ENCODE measurements at regions not wholly inside any gene's neighbourhood (a gene's known extent, or its start where the extent isn't known, plus 50 kb on each side); places are given as distances from the start of the nearest gene placed in this dataset.

DNA sequence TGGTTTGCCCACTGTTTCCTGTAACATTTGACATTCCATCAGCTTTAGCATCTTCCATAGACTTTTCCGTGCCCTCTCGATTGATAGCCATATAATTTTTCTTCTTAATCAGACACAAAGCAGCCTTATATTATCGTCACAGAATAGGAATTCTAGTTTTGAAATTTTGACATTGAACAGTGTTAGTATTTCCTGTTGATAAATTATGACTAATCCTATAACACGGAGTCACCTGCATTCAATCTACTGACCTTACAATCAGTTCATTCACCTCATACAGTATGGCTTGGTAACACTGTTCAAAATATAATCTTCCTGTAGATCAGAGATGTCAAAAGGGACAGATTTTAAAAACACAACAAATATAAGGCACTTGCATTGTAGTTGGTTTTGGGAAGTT, 423.7 kb downstream of the C3orf38 start:
- no peak for DNase-seq

DNA sequence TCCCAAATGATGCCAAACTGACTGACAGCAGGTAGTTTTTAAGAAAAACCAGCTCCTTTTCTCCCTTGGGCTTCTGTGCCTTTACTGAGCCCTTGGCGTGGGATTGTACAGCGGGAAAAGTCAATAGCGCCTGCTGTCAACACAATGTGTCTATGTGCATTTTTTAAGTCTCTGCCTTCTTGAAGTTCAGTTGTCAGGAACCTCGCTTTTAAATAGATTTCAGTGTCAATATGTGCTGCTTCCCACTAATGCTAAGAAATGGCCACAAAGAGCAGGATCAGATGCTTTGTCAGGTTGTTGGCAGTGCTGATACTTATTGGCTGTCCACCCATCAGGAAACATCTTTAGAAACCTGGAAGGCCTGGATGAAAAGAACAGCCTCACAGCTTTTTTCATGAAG, 424.4 kb downstream of the C3orf38 start:
- DNase-seq, result no peak

DNA sequence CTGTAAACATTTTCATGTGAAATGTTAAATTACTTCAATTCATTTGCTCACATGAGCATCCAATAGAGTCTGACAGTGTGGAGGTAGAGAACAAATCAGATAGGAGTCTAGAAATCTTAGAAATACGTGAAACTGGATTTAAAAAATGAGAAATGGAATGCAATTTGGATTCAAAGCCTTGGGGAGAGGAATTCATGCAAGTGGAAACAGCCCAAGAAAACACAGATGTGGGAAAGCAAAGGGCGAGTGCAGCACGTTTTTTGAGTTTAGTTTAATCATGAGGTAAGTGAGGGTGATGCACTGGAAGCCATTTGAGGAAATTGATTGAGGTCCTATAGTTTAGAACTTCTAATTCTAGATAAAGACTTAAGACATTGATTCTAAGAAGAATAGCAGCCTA, 434.7 kb downstream of the C3orf38 start:
- DNase-seq, result no peak

DNA sequence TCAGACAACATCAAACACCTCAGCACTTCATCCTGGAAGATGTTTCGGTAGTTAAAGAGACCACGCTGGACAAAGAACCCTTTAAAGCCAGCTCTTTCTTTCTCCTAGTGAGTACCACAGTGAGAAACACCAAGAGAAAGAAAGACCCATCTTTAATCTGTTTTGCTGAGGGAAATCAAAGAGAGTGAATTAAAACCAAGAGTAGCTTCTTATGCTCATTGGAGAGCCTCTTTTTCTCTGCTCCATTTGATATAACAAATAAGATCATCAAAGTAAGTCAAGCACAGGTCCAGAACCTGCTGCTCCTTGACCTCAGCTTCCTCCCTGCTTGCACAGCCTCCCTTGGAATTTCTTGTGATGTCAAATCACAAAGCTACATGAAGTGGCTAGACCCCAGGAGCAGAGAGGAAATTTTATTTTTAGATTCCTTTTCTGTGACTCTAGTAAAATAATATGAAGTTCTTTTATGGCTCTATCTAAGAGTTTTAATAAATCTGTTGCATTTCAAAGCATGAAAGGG, 436.4 kb downstream of the C3orf38 start:
- no peak for DNase-seq

DNA sequence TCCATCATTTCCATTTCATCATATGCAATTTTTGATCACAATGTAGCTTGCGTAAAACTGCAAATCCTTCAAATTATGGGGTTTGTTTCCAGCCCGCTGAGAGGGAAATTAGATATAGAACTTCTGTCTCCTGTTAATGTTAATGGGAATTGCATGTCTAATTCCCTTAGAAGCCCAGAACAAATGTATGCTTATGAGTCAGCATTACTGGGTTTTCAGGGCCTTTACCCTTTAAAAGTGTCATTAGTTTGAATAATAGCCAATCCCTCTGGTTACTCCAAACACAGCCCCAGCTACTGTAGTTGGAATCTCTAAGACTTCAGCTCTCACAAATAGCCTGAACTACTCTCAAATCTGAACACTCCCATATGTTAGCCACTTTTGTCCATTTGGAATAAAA, 439.4 kb downstream of the C3orf38 start:
- no peak for DNase-seq

DNA sequence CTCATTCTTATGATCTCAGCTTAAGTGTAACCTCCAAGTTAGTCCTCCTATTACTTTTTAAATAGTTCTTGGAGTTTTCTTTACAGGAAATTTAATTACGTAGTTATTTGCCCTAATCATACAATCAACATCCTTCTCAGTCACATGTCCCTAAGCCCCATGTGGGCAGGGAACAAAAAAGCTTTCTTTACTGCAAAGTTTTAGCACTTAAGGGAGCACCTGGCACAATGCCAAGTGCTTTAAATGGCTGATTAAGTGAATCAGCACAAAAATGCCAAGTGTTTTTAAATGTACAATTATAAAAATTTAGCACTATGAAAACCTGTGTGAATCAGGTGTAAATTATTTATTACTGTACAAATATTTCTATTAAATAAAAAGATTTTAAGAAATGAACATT, 445.3 kb downstream of the C3orf38 start:
- no peak for DNase-seq

DNA sequence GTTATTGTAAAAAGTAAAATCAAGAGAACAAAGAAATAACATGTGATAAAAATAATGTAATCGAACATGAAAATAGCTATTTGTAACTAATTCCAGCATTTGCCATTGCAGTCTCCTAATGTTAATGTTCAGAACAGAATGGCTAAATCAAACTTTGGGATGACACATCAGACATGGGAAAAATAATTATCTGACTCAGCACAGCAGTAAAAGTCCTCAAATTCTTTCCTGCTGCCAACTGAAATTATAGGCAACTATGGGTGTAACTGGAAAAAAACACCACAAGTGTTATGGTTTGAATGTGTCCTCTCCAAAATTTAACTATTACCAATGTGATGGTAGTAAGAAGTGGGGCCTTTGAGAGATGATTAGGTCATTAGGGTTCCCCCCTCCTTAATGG, 446.7 kb downstream of the C3orf38 start:
- DNase-seq, result no peak

DNA sequence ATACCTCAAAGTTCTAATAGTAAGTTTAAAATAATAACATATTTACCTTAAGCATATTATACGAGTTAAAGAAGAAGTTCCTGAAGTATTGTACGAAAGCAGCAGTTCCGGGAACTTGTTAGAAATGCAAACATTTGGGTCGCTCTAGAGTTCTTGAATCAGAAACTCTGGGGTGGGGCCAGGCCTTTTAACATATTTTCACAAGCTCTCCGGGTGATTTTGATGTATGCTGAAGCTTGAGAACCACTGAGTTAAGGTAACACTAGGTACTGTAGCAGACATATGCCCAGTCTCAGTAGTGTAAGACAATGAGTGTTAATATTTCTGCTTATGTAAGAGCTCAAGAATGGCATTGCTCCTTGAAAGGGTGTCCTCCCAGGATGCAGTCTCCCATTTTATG, 461.1 kb downstream of the C3orf38 start:
- DNase-seq, result no peak

DNA sequence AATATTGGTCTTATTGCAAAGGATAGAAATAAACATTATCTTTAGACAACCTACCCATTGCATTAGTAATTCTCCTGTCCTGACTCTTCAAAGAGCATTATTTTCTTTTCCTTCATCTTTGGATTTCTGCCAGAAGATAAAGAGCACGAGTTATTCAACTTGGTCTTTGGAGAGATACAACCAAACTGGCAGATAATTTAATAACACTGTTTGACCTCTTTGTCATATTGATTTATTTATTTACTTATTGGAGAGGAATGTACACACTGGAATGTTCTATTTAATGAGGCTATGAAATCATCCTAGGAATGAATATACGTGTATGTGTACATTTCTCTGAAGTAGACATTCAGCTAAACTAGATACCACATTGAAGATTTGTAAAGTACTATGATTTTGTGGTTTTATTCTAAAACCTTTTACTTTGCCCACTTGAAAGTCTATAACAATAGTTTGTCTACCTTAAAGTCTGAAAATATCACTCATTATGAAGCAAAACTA, 462.1 kb downstream of the C3orf38 start:
- DNase-seq, result no peak

DNA sequence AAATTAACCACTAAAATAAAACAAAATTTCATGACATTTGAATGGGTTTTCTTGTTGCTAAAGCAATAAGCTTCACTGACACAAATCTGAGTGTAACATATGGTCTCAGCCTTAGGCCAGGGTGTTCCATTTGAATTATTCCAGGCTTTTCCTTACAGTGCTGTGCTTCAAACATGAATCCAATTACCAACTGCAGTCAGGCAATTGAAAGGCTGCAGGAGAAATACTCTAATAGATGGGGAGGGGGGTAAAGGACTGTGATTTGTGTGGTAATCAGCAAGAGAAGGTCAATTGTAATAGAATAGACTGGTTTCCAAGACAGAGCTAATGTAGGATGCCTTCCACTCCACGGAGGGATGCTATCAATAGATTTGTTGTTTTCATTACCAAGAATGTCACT, 466.7 kb downstream of the C3orf38 start:
- no peak for DNase-seq

DNA sequence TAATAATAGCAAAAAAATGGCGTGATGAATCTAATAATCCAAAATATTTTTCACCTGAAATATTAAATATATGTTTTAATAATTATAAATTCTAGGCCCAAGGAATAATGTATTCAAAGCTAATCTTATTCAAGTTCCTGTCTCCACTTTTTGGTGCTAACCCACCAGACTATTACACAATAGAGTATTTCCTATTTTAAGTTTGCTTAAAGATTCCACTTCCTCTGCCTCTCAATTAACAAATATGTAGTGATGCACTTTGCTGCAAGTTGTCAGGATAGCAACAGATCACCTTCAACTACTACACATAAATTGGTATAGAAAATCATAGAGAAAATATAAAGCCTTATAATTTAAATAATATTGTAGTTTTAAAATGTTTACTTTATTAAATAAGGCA, 467.5 kb downstream of the C3orf38 start:
- no peak for DNase-seq

DNA sequence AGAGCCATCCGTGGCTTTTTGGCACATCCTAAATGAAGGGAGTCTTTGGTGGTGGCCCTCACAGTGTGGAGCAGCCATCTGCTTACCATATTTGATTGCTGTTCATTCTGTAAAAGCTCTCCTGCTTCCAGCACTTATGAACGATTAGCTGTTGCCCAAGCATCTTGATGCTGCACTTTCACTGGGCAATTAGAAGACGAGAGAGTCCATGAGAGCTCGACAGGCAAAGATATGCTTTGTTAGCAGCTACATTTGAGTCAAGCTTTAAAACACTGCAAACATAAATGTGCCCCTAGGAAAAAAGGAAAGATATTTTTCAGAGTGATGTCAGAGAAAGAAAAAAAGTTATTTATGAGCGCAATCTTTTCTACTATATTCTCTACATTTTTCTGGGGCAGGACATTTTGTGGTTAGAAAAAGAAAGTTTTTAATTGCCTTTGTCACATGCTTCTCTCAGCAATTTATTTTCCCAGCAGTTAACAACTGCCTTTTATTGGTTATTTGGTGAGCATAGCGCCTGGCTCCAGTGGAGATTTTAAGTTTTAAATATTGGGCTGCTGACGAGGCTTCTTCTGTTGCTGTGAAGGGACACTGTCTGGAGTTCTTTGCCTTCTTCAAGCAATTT, 468.4 kb downstream of the C3orf38 start:
- no peak for DNase-seq

DNA sequence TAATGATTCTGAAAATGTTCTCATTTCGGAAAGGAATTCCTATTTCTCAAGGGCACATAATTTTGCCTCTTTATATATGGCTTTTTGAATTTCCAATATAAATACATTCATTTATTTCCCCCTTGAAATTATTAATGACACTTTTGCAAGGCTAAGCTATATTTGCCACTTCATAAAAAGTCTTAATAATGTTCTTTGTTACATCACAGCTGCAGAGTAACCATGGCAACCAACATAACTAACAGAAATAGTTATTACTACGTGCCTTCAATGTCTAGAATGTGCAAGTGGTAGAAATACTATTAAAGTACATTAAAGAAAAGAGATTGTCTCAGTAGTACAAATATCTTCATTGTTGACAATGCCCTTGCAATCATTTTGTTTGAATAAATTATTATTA, 471.8 kb downstream of the C3orf38 start:
- DNase-seq, result no peak

DNA sequence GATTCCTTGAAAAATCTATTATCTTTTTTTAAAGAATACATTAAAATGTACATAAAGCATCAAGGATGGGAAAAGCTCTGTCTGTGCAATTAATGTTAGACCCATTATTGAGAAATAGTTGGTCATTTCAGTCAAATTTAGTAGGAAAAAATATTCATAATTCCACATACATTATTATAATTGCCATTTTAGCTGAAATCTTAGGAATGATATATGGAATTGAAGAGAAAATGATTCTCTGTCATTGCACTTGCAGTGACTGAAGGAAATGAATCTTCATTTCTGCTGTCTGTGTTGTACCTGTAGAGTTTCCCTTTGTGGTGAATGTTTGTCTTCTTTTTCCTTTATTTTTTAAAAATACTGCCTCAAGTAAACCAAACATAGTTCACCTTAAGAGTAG, 473.9 kb downstream of the C3orf38 start:
- no peak for DNase-seq

DNA sequence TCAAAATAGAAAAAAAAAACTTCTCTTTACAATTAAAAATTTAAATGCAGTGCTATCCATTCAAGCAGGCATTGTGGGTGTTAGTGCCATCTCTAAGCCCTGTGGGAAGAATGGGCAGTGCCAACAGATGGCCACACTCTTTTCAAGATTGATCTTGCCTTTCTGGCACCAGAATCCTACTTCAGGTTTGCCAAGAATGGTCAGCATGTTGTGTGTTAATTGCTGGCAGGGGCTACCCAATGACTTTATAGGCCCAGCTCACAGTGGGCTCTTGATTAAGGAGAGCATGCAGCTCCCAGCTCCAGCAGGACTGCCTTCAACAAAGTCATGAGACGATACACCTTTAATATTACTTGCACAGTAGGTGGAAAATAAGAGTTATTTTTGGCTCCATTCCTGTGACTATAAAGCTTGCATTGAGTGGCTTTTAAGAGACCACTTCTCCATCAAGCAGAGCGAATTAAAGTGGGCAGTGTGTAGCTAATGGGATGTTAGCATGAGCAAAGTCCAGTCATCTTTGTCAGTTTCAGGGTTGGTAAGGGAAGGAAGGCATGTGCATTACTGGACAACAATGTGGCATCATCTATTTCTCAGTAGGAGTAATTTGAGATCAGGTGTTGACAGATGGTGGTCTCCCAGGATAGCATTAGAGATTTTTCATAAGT, 476.8 kb downstream of the C3orf38 start:
- DNase-seq, result no peak

DNA sequence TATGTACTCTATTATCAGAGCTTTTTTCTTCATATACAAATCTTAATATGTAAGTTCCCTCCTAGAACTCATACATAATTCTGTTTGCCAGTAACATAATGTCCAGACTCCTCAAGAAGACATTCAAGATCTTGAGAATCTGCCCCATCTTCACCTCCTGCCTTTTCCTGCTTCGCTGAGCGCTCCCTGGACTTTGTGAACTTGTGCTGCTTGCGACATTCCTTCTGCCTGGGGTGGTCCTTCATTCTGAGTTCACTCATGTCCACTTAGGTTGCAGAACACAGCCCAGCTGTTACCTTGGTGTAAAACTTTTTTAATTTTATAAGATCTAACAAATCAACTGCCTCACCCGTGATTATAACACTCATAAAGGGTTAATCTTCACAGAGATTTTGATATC, 478.5 kb upstream of the EPHA3 start:
- DNase-seq, result no peak

DNA sequence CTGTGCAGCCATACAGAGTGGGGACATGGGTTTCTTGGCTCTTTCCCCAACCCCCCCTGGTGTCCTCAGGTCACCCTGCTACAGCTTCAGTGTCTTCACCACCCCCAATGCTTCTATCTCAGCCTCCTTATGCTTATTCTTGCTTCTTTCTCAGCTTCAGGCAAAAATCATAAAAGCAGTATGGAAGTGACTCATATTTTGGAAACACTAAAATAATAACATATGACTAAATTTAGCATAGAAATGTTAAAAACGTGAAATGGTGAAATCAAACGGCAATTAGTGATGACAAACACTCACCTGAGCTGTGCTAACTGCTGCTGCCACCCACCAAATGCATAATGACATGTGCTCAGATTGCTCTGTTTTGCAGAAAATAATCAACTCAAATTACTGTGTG, 475.2 kb upstream of the EPHA3 start:
- no peak for DNase-seq

DNA sequence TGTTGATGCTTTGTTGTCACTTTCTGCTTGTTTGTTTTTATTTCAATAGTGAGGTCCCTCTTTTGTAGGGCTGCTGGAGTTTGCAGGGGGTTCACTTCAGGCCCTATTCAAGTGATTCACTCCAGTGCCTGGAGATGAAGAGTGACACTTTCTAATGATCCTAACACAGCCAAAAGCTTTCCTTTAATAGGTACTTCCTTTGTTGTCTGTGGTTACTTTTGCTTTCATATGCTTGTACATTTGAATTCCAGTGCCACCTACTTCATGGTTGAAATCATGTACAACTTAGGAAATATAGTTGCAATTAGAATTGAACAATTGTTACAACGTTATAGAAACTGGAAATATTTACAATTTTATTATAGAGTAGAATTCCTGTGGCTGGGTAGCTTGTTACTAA, 466.8 kb upstream of the EPHA3 start:
- no peak for DNase-seq

DNA sequence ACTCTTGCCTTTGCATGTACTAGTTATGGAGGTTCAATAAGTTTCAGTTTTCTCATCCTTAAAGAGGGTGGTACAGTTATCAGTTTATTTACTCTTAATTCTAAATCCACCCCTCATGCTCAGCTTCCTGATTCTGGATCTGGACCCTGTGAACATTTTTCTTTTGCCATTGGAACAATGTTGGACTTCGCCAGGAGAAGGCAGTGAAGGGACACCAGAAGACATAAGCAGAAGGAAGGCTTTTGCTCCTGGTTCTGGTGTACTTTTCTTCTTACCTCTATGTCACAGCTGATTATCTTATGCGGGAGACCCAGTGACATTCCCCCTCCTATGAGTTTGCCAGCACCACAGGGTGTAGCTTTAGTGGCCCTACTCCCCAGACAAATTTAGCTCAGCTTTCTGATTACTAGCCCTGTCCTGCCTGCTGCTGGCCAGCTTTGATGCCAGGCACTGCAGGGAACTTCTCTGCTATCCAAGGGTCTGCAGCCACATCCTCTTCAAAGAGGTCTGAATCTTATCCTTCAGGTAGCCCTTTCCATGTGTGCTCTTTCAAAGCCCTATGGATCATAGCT, 466.3 kb upstream of the EPHA3 start:
- no peak for DNase-seq

DNA sequence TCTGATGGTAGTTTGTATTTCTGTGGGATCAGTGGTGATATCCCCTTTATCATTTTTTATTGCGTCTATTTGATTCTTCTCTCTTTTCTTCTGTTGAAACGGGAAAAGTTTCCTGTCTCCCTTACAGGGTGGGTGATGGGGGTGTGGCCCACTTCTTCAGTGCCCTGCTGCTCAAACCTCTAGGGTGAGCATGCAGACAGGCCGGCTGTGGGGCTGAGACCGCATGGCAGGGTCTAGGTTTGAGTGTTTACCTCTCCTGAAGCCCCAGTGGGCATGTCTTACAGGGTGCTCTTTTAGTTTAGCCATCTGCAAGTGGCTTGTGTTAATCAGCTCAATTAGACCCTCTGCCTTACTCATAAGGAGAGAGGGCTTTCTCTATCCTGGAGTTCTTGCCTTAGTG, 450.0 kb upstream of the EPHA3 start:
- DNase-seq, result no peak

DNA sequence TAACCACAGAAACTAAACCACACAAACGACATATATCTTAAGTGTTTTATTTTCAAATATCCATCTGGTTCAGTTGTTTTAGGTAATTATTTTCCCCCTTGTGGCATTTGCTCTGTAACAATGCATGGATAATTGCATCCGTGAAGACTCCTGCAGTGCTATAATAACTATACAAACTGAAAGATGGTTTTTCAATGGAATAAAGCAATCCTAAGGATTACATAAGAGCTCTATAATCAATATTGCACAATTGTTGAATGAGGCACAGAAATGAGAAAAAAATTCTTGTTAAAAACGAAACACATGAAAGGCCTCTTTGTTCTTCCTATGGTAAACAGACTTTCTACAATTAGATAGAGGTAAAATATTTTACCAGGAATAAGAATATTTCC, 446.0 kb upstream of the EPHA3 start:
- no peak for DNase-seq

DNA sequence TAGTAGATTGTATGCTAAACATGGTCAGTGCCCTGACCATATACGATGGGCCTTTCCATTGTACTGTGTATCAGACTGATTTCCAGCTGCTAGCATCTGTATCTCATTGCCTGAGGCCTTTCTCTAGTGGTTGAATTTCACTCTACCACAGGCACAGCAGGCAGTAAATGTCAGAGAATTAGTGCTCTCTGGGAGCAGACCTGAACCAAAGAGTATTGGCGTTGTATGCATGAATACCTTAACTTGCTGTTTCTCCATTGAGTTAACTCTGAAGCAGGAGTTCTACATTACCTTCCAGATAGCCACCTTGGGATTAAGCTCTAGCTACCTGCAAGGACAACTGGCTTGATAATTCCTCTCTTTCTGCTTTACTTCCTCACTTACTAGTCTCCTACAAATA, 439.2 kb upstream of the EPHA3 start:
- no peak for DNase-seq

DNA sequence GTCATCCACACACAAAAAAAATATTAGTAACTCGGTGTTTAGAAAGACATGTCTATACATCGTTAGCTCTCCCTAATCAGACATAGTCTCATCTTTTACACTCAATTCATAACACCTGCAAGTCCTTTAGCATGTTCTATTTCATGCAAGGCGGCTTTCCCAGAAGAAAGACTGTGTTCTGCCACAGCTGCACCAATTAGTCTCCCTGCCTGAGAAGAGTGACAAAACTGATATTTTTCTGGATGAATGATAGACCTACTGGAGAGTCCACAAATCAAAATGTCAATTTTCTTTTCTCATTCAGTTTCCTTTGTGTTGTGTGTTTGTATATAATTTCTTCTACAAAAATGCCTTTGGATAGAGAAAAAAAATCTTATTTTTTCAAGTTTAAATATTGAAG, 435.8 kb upstream of the EPHA3 start:
- no peak for DNase-seq

DNA sequence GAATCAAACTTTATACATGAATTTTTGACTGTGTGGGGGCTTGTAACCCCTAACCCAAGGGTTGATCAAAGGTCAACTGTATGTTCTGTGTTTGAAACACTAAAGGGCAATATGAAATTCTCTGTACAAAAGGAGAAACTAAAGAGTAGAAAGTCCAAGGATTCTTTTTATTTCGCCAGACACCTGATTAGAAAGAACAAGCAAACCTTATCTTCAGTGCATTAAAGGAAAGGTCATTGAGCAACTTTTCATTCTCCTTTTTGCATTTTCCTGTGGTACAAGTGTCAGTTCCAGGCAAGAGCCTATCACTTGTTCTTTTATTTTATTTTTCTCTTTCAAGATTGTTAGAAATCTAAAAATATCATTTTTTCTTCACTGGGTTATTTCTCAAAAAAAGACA, 430.1 kb upstream of the EPHA3 start:
- no peak for DNase-seq
